ENCODE measurements at regions not wholly inside any gene's neighbourhood (a gene's known extent, or its start where the extent isn't known, plus 50 kb on each side); places are given as distances from the start of the nearest gene placed in this dataset.

GRCh38 chr10:32171204-32171603, 115.0 kb upstream of the KIF5B start:
- DNase-seq (ENCODE audit: low read depth): no peak

DNA sequence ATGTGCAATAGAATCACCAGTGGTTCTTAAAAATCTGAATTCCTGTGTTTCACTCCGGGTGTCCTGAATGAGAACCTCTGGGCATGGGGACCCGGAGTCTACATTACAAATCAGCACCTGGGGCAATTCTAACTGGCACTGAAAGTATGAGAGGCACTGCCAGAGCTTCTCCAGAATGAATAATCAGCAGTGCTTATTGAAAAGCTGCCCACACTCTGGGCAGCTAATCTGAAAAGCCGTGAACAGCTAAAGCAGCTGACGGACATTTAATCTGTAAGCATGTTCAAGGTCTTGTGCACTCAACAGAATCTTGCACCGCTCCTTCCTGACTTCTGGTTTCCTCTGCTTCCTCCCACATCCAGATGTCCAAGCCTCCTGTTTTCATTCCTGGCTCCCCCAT, 113.3 kb upstream of the KIF5B start:
- no peak for DNase-seq (ENCODE audit: low read depth)

GRCh38 chr10:32167450-32167849, 111.2 kb upstream of the KIF5B start:
- no peak for DNase-seq (ENCODE audit: low read depth)

GRCh38 chr10:32166365-32166764, 110.1 kb upstream of the KIF5B start:
- DNase-seq (ENCODE audit: low read depth): no peak

- no peak for DNase-seq (ENCODE audit: low read depth)
These were observed 107.5 kb upstream of the KIF5B start for GRCh38 chr10:32163762-32164148.

DNA sequence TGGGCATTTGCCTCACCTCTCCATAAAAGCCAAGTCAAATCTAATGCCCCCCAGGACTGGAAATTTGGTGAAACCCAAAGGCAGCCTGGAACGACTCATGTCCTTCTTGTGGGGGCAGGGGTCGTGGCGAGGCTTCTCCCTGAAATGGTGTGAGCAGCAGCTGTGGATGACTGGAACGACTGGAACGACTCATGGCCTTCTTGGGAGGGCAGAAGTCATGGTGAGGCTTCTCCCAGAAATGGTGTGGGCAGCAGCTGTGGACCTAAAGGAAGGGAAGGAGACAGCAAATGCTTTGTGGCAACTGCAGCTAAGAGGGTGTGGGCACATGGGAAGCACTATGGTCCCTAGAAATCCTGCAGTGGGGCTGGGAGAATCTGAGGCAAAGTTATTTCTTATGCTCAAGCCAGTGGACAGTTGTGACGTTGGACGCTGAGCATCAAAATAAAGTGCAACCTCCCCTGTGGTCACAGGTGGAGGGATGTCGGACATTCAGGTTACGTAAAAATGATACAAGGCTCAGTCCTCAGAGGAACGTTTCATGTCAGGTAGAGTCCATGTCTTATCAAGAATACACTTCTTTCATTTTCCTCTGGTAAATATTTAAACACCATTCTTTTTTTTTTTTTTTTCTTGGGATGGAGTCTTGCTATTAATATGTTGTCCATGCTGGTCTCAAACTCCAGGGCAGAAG, 107.0 kb upstream of the KIF5B start:
- DNase-seq (ENCODE audit: low read depth): no peak

- DNase-seq (ENCODE audit: low read depth): no peak
These were observed 105.4 kb upstream of the KIF5B start for GRCh38 chr10:32161586-32161985.

DNA sequence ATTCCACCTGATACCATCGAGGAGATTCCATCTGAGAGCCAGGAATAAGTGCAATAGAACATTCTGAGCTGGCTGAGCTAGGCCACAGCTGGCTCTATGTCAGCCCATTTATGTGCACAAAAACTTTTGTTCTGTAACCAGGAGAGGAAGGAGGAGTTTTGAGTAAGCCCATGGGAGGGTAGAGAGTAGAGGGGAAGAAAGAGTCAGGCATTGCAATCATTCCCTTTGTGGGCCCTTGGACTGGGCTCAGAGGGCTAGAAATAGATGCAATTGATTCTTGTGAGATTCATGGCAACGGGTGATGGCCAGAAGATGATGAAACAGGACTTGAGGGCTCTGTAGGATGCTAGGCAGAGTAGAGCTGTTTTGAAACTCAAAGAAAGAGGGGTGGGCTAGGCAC, 104.6 kb upstream of the KIF5B start:
- no peak for DNase-seq (ENCODE audit: low read depth)

GRCh38 chr10:32159264-32159663, 103.0 kb upstream of the KIF5B start:
- no peak for DNase-seq (ENCODE audit: low read depth)

DNA sequence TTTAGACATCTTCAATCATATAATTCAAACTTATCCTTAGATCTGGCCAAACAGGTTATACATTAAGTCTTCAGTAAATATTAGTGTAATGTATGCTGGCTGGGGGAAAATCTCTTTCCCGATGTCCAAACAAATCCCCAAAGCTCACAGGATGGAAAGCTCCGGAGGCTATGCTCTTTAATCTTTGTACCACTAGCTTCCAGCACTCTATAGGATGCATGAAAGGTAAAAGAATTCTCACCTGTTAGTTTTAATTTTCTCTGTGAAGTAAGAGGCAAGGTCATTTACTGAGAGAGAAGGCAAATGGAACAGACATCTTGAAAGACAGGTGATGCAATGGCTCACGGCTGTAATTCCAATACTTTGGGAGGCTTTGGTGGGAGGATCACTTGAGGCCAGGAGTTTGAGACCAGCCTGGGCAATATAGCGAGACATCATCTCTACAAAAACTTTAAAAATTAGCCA, 99.8 kb upstream of the KIF5B start:
- no peak for DNase-seq (ENCODE audit: low read depth)

- no peak for DNase-seq (ENCODE audit: low read depth)
These were observed 98.9 kb upstream of the KIF5B start for GRCh38 chr10:32155075-32155516.

DNA sequence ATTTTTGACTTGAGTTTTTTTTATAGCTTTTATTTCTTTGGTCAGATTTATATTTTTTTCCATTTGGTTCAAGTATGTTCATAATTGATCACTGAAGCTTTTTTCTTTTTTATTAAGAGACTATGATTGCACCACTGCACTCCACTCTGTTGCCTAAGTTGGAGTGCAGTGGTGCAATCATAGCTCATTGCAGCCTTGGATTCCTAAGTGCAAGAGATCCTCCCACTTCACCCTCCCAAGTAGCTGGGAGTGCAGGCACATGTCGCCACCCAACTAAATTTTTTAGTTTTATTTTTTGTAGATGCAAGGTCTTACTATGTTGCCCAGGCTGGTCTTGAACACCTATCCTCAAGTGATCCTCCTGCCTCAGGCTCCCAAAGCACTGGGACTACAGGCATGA, 97.7 kb upstream of the KIF5B start:
- DNase-seq (ENCODE audit: low read depth): no peak

- DNase-seq (ENCODE audit: low read depth): no peak
These were observed 97.0 kb upstream of the KIF5B start for GRCh38 chr10:32153252-32153651.

DNA sequence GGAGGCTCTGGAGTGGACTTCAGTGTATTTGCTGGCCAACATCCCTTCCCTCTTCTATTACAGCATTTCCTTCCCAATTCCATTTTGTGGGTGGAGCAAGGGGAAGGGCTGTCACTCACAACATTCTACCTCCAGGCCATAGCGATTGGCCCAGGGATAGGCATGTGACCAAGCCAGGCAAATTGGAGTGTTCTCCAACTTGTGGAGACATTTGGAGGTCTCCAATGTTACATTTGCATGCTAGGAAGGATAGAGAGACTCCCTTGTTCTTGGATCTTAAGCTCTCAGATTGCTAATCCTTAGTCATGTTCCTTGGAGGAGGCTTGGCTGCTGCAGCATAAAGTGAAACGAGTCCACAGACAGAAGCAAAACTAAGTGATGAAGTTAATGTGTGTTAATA, 95.6 kb upstream of the KIF5B start:
- DNase-seq (ENCODE audit: low read depth): no peak

DNA sequence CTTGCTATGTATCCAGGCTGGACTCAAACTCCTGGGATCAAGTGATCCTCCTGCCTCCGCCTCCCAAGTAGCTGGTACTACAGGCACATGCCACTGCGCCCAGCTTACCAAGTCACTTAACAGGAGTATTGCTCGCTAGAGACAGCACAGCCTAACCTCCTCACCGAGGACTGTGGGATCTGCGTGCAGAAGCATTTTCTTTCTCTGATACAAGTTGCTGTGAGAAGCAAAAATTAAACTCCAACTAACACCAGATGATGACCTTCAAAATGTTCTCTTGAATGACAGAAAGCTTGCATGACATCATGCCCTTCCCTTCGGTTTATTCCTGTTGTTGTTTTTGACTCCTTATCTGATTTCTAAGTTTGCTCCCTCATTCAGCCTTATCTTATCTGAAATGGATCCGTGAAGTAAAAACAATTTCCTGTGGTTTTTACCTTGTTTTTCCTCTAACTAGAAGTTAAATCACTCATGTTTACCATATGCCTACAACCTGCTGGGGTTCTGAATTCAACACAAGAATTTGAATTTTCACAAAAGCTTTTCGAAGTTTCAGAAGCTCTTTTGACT, 94.4 kb upstream of the KIF5B start:
- DNase-seq (ENCODE audit: low read depth): no peak

DNA sequence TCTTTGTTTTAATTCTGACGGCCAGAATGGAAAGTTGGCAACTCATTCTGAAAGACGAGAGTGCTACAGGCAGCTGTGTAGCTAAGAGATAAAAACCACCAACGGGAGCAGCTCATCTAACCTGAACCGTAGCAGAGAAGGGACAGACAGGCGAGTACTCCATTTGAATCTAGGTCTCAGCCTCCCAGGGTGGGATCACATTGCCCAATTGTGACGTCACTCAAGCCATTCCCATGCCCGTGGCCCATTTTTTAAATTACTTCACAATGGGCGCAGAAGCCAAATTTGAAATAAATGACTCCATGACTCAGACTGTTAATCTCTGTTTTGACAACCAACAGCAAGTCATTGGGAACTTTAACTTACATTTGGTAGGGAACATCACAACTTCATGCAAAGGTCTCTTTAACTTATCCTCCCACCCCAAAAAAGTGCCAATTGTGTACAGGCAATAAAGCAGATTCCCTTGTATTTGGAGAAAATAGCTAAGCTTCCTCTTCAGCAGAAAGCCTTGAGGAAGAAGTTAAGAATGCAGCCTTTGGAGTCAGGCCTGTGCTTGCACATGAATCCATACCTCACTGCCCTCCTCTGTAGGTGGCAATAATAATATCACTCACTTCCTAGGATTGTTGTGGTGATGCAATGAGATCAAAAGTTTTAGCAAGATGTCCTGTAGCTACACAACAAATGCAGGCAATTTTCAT, 93.2 kb upstream of the KIF5B start:
- DNase-seq (ENCODE audit: low read depth): no peak

- DNase-seq (ENCODE audit: low read depth): no peak
These were observed 92.6 kb upstream of the KIF5B start for GRCh38 chr10:32148864-32149251.

DNA sequence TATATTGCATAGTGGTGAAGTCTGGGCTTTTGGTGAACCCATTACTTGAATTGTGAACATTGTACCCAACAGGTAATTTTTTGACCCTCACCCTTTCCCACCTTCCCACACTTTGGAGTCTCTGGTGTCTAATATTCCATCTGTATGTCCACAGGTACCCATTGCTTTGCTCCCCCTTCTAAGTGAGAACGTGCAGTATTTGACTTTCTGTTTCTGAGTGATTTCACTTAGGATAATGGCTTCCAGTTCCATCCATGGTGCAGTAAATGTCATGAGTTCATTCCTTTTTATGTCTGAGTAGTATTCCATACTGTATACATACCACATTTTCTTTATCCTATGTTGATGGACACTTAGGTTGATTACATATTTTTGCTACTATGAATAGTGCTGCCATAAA, 91.5 kb upstream of the KIF5B start:
- no peak for DNase-seq (ENCODE audit: low read depth)

- no peak for DNase-seq (ENCODE audit: low read depth)
These were observed 89.9 kb upstream of the KIF5B start for GRCh38 chr10:32146166-32146565.

GRCh38 chr10:32144817-32145688, 88.8 kb upstream of the KIF5B start:
- no peak for DNase-seq (ENCODE audit: low read depth)

DNA sequence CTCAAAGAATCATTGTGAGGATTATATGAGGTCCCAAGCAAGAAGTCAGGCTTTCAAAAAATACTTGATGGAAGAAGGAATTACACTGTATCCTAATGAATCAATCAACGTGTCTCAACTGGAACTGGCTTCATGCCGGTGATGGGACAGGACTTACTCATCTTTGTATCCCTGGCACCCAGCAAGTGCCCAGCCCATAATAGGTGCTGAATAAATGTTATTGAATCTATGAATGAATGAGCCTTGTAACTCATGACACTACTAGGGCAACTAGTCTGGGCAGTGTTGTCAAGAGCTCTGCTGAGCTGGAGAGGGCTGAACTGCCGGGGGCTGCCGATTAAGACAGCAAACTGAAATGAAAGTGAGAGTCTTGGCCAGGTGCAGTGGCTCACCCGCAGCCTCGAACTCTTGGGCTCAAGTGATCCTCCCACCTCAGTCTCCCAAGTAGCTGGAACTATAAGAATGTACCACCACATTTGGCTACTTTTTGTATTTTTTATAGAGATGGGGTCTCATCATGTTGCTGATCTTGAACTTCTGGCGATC, 87.2 kb upstream of the KIF5B start:
- no peak for DNase-seq (ENCODE audit: low read depth)

DNA sequence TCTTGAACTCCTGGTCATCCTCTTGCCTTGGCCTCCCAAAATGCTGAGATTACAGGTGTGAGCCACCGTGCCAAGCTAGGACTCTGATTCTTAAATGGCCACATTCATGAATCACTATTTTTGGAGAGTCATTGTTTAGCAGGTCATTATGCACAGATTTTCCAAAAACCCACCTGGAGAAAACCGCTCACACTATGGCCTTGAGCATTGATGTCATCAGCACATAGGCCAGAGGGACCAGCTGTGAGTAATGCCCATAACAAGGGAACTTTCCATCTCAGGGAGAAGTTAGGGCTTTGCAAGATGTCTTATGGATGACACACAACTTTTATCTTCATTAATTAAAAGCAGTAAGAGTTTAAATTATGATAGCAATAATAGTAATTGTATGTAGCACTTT, 86.4 kb upstream of the KIF5B start:
- no peak for DNase-seq (ENCODE audit: low read depth)

All from stimulated activated CD8-positive, alpha-beta memory T cell treated with anti-CD3 and anti-CD28 coated beads, Interleukin-15, amount 100 ng/mL, for 24 hours (primary cell).